A549 (cell line): ENCODE measurements at regions not wholly inside any gene's neighbourhood (a gene's known extent, or its start where the extent isn't known, plus 50 kb on each side); places are given as distances from the start of the nearest gene placed in this dataset.

Source experiments
- ATAC-seq, 2 experiments: fragments of 200-7000 bp in 1 of 2; fragments of >200 bp in 1 of 2; cut with Nextera tagmentation in 1 of 2; cut with Tn5 transposase in 1 of 2; 3 replicates each; pipeline versions ENCODE4 v1.8.0 to v1.9.1; 2018 to 2020; ENCODE audit warnings: mild to moderate bottlenecking in 1 of 2, moderate library complexity in 1 of 2
- CTCF ChIA-PET: fragments of 300-600 bp; sonication (Branson Sonifier 250); formaldehyde crosslinking; extraction: SDS; loops from one replicate; lab custom pipeline; 2021; ENCODE audit warnings: antibody characterized with exemption, inconsistent platforms; lab: Yijun Ruan, JAX
- POLR2A ChIA-PET: fragments of 350-600 bp; formaldehyde crosslinking; extraction: SDS; loops from one replicate; lab custom pipeline; 2021; ENCODE audit warnings: antibody characterized with exemption, inconsistent platforms; lab: Yijun Ruan, JAX
- DNase-seq, 2 experiments: peaks; one replicate each; pipeline versions ENCODE4 v3.0.0 to v3.0.0-alpha.2; 2011 to 2016; ENCODE audit warnings: low read depth in 1 of 2, low spot score in 1 of 2
- FAIRE-seq: peaks from 2 replicates; lab custom pipeline; 2011; peaks lifted over from hg19 to GRCh38; lab: Jason Lieb, UNC
- H3K27ac ChIP-seq, 2 experiments: fragments of >200 bp; sonication (Bioruptor Twin); formaldehyde crosslinking; 3 replicates each; pipeline ENCODE4 v1.5.1; 2016 to 2017
- H3K4me1 ChIP-seq: fragments of >200 bp; sonication (Bioruptor Twin); formaldehyde crosslinking; 3 replicates; pipeline ENCODE4 v1.6.1; 2016
- H3K4me2 ChIP-seq: fragments of >200 bp; sonication (Bioruptor Twin); formaldehyde crosslinking; 3 replicates; pipeline ENCODE4 v1.6.1; 2016
- H3K4me3 ChIP-seq: fragments of >200 bp; sonication (Bioruptor Twin); formaldehyde crosslinking; 3 replicates; pipeline ENCODE4 v1.5.1; 2016
- H3K9me3 ChIP-seq: fragments of >200 bp; sonication (Bioruptor Twin); formaldehyde crosslinking; 3 replicates; pipeline ENCODE4 v1.6.1; 2016
- CBX8 ChIP-seq: fragments of 200-600 bp; sonication (generic); IDR thresholded peaks from 2 replicates; pipeline ENCODE4 v1.6.1; 2016
- EP300 ChIP-seq, 2 experiments: fragments of >200 bp; sonication (Bioruptor Twin); formaldehyde crosslinking; IDR thresholded peaks; 2 replicates in 1 of 2; 3 replicates in 1 of 2; pipeline ENCODE4 v1.6.1; 2016 to 2017
- ESRRA ChIP-seq: fragments of 150-350 bp; IDR thresholded peaks from 2 replicates; pipeline ENCODE4 v1.6.1; 2014; ENCODE audit warnings: mild to moderate bottlenecking, low read length, borderline replicate concordance
- FOSB ChIP-seq: fragments of 250-450 bp; sonication (Bioruptor Pico); IDR thresholded peaks from 2 replicates; pipeline ENCODE4 v1.5.0; 2020; ENCODE audit warnings: mild to moderate bottlenecking, moderate library complexity
- FOXS1 ChIP-seq: fragments of 250-450 bp; sonication (Bioruptor Pico); IDR thresholded peaks from 2 replicates; pipeline ENCODE4 v1.5.0; 2020; ENCODE audit warnings: mild to moderate bottlenecking, moderate library complexity
- GATA3 ChIP-seq: IDR thresholded peaks from 2 replicates; pipeline ENCODE4 v1.6.1; 2012; ENCODE audit warnings: borderline replicate concordance
- HDAC2 ChIP-seq: fragments of 200-600 bp; sonication (generic); IDR thresholded peaks from 2 replicates; pipeline ENCODE4 v1.6.1; 2016
- HOXB13 ChIP-seq: fragments of 250-450 bp; sonication (Bioruptor Pico); IDR thresholded peaks from 2 replicates; pipeline ENCODE4 v1.5.0; 2020; ENCODE audit warnings: low read depth, mild to moderate bottlenecking, moderate library complexity
- HOXB5 ChIP-seq: fragments of 250-450 bp; sonication (Bioruptor Pico); IDR thresholded peaks from 2 replicates; pipeline ENCODE4 v1.5.0; 2020; ENCODE audit warnings: mild to moderate bottlenecking, moderate library complexity
- JUN ChIP-seq, 2 experiments: fragments of >200 bp; sonication (Bioruptor Twin); formaldehyde crosslinking; IDR thresholded peaks; 2 replicates in 1 of 2; 3 replicates in 1 of 2; pipeline ENCODE4 v1.6.1; 2016 to 2017
- KDM1A ChIP-seq: fragments of 200-600 bp; sonication (generic); IDR thresholded peaks from 2 replicates; pipeline ENCODE4 v1.6.1; 2016; ENCODE audit warnings: low read depth, mild to moderate bottlenecking
- KDM5A ChIP-seq: fragments of 200-600 bp; sonication (generic); IDR thresholded peaks from 2 replicates; pipeline ENCODE4 v1.6.1; 2016; ENCODE audit warnings: antibody characterized with exemption, mild to moderate bottlenecking
- MAZ ChIP-seq: fragments of 150-350 bp; IDR thresholded peaks from 2 replicates; pipeline ENCODE4 v1.6.1; 2014; ENCODE audit warnings: antibody characterized with exemption, low read depth, low read length, borderline replicate concordance
- NFE2L2 ChIP-seq: fragments of 150-350 bp; conservative IDR thresholded peaks from 2 replicates; pipeline ENCODE4 v1.6.1; 2014; ENCODE audit warnings: low read length
- NPAS2 ChIP-seq: fragments of 250-450 bp; sonication (Bioruptor Pico); IDR thresholded peaks from 2 replicates; pipeline ENCODE4 v1.8.0; 2022; ENCODE audit warnings: mild to moderate bottlenecking, moderate library complexity, borderline replicate concordance
- PHF8 ChIP-seq: fragments of 200-600 bp; sonication (generic); IDR thresholded peaks from 2 replicates; pipeline ENCODE4 v1.6.1; 2016; ENCODE audit warnings: low read depth, mild to moderate bottlenecking, antibody characterized with exemption, moderate library complexity, borderline replicate concordance
- RARB ChIP-seq: fragments of 250-450 bp; sonication (Bioruptor Pico); IDR thresholded peaks from 2 replicates; pipeline ENCODE4 v1.8.0; 2021; ENCODE audit warnings: mild to moderate bottlenecking, moderate library complexity
- RCOR1 ChIP-seq: fragments of 150-350 bp; IDR thresholded peaks from 2 replicates; pipeline ENCODE4 v1.6.1; 2014; ENCODE audit warnings: antibody characterized with exemption, low read length, low read depth
- SREBF2 ChIP-seq: fragments of 450-650 bp; IDR thresholded peaks from 2 replicates; pipeline ENCODE4 v1.6.1; 2014; ENCODE audit warnings: mild to moderate bottlenecking, moderate library complexity
- ZC3H11A ChIP-seq: fragments of 450-650 bp; IDR thresholded peaks from 2 replicates; pipeline ENCODE4 v1.6.1; 2014; ENCODE audit warnings: antibody characterized with exemption, mild to moderate bottlenecking
- ZNF302 ChIP-seq: fragments of 250-450 bp; sonication (Bioruptor Pico); IDR thresholded peaks from 2 replicates; pipeline ENCODE4 v1.9.0; 2021; ENCODE audit warnings: inconsistent platforms, mild to moderate bottlenecking, moderate library complexity
- ZSCAN20 ChIP-seq: fragments of 250-450 bp; sonication (Bioruptor Pico); IDR thresholded peaks from 2 replicates; pipeline ENCODE4 v1.8.0; 2022; ENCODE audit warnings: mild to moderate bottlenecking, moderate library complexity
- WGBS: methylation state at CpG from one replicate; pipeline ENCODE4 v1.1.6; 2017; ENCODE audit errors: missing lambda C conversion rate; 5-methylcytosine and 5-hydroxymethylcytosine counted together
- TF ChIP-seq, protein P1 (sequence below): fragments of >200 bp; sonication (Bioruptor Twin); formaldehyde crosslinking; IDR thresholded peaks from 3 replicates; pipeline ENCODE4 v1.5.1; 2016
- TF ChIP-seq, protein P2 (sequence below): fragments of 450-650 bp; IDR thresholded peaks from 2 replicates; pipeline ENCODE4 v1.6.1; 2014; ENCODE audit warnings: antibody characterized with exemption
- TF ChIP-seq, protein P3 (sequence below): fragments of 150-350 bp; IDR thresholded peaks from 2 replicates; pipeline ENCODE4 v1.6.1; 2014; ENCODE audit warnings: low read depth, mild to moderate bottlenecking, low read length
- TF ChIP-seq, protein P4 (sequence below): IDR thresholded peaks from 2 replicates; pipeline ENCODE4 v1.6.1; 2012

DNA sequence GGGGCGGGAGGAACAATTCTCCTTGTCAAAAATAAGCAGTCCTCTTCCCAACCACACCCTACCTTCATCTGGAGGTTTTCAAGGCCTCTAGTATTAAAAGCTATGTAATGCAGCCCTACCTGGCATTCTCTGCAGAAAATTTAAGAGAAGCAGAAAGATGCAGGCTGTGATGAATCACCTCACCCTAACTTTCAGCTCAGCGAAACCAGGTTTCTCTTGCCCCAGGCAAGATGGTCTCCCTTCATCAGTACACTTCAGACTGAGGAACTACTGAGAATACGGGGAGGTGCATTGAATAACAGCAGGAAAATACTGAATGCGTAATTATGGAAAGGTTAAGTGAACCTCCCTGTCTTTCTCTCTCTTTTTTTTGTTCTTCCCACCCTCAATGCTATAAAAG, 437.6 kb upstream of the KLF12 start:
- Histone ChIP-seq H3K4me2 (no peak overlapping the region), H3K4me3 (no peak overlapping the region), H3K9me3 (no peaks in the 10 kb centered on the region), H3K27ac (no peak overlapping the region), H3K4me1 (no peaks in the 10 kb centered on the region)
- ChIA-PET POLR2A (no interaction called here), CTCF (no interaction called here)
- DNase-seq, result no peak
- TF ChIP-seq EP300 (IDR thresholded peaks at IDR 0.05), result no peak
- no peak for TF ChIP-seq HDAC2
- TF ChIP-seq, protein P1, sequence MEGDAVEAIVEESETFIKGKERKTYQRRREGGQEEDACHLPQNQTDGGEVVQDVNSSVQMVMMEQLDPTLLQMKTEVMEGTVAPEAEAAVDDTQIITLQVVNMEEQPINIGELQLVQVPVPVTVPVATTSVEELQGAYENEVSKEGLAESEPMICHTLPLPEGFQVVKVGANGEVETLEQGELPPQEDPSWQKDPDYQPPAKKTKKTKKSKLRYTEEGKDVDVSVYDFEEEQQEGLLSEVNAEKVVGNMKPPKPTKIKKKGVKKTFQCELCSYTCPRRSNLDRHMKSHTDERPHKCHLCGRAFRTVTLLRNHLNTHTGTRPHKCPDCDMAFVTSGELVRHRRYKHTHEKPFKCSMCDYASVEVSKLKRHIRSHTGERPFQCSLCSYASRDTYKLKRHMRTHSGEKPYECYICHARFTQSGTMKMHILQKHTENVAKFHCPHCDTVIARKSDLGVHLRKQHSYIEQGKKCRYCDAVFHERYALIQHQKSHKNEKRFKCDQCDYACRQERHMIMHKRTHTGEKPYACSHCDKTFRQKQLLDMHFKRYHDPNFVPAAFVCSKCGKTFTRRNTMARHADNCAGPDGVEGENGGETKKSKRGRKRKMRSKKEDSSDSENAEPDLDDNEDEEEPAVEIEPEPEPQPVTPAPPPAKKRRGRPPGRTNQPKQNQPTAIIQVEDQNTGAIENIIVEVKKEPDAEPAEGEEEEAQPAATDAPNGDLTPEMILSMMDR, result no peak
- no peak for TF ChIP-seq ZNF302
- TF ChIP-seq ZSCAN20 (CRISPR knock-in tag), result no peak
- TF ChIP-seq KDM1A, result no peak
- TF ChIP-seq NPAS2 (CRISPR knock-in tag), result no peak
- no peak for TF ChIP-seq FOSB (CRISPR knock-in tag)
- TF ChIP-seq MAZ, result no peak
- TF ChIP-seq ZC3H11A, result no peak
- FAIRE-seq, result no peak
- ATAC-seq, result no peak
- WGBS, result 68% methylated on average over 4 of the region's 4 CpGs

DNA sequence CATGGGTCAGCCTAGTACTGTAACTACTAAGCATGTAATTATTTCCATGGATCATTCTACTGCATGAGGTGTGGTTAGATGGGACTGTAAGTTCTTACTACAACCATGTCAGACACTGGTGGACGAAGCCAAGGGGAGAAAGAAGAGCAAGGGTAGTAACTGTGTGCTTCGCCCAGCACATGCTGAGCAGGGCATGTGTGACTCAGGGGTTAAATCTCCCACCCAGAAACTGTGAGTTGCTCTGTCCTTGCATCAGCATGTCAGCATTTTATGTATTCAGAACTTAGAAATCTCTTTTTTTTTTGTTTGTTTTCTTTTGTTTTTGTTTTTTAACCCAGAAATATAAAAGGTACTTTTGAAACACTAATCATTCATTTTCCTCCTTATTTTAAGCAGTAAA, 436.6 kb upstream of the KLF12 start:
- DNase-seq (no peak), ATAC-seq (no peak), FAIRE-seq (no peak)
- no peaks in the 10 kb centered on the region for H3K9me3 ChIP-seq
- H3K4me1 ChIP-seq, result no peaks in the 10 kb centered on the region
- no peak overlapping the region for H3K4me2 ChIP-seq
- TF ChIP-seq, protein P2, sequence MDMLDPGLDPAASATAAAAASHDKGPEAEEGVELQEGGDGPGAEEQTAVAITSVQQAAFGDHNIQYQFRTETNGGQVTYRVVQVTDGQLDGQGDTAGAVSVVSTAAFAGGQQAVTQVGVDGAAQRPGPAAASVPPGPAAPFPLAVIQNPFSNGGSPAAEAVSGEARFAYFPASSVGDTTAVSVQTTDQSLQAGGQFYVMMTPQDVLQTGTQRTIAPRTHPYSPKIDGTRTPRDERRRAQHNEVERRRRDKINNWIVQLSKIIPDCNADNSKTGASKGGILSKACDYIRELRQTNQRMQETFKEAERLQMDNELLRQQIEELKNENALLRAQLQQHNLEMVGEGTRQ, result no peak
- no peak for TF ChIP-seq SREBF2
- TF ChIP-seq ESRRA, result no peak
- TF ChIP-seq GATA3, result no peak
- TF ChIP-seq KDM5A, result no peak
- no peak for TF ChIP-seq NFE2L2
- TF ChIP-seq HOXB5 (CRISPR knock-in tag), result no peak
- WGBS, result 62% methylated on average over 2 of the region's 2 CpGs
- H3K27ac ChIP-seq, result no peak overlapping the region
- no peak overlapping the region for H3K4me3 ChIP-seq
- ChIA-PET CTCF (no interaction called here), POLR2A (no interaction called here)

DNA sequence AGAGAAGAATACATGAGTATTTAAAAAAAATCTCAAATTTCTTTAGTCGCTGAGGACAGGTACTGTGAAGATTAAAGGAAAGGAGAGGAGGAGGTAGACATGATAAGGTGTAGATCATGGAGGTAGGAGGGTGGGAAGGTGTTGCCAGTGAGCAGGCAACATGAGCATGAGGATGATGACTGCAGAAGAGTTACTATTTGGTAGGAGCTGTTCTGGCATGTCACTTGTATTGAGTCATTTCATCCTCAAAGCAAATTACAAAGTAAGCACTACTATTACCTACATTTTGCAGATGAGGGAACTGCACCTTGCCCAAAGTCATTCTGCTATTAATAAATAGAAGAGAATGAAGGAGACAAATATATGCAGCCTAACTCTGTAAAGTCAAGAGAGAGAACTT, 435.8 kb upstream of the KLF12 start:
- CTCF ChIA-PET, result no interaction called here
- no peak overlapping the region for H3K4me3 ChIP-seq
- ATAC-seq (no peak), DNase-seq (no peak), FAIRE-seq (no peak)
- no peaks in the 10 kb centered on the region for H3K9me3 ChIP-seq
- no peaks in the 10 kb centered on the region for H3K4me1 ChIP-seq
- no peak overlapping the region for H3K27ac ChIP-seq
- 13% methylated on average over 1 of the region's 1 CpG for WGBS
- POLR2A ChIA-PET, result no interaction called here
- no peak overlapping the region for H3K4me2 ChIP-seq
- TF ChIP-seq FOXS1 (CRISPR knock-in tag) (no peak), RARB (no peak), JUN (IDR thresholded peaks at IDR 0.05) (no peak), RCOR1 (no peak), PHF8 (no peak), HOXB13 (CRISPR knock-in tag) (no peak), HOXB5 (CRISPR knock-in tag) (no peak), CBX8 (no peak)
- TF ChIP-seq, protein P3, sequence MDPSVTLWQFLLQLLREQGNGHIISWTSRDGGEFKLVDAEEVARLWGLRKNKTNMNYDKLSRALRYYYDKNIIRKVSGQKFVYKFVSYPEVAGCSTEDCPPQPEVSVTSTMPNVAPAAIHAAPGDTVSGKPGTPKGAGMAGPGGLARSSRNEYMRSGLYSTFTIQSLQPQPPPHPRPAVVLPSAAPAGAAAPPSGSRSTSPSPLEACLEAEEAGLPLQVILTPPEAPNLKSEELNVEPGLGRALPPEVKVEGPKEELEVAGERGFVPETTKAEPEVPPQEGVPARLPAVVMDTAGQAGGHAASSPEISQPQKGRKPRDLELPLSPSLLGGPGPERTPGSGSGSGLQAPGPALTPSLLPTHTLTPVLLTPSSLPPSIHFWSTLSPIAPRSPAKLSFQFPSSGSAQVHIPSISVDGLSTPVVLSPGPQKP, result no peak
- TF ChIP-seq, protein P4, sequence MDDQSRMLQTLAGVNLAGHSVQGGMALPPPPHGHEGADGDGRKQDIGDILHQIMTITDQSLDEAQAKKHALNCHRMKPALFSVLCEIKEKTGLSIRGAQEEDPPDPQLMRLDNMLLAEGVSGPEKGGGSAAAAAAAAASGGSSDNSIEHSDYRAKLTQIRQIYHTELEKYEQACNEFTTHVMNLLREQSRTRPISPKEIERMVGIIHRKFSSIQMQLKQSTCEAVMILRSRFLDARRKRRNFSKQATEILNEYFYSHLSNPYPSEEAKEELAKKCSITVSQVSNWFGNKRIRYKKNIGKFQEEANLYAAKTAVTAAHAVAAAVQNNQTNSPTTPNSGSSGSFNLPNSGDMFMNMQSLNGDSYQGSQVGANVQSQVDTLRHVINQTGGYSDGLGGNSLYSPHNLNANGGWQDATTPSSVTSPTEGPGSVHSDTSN, result no peak
